ENCODE measurements at regions not wholly inside any gene's neighbourhood (a gene's known extent, or its start where the extent isn't known, plus 50 kb on each side); places are given as distances from the start of the nearest gene placed in this dataset.
A peak's percentile ranks its signal among the peaks of the same experiment; 100 is the strongest.

GRCh38 chr10:110376767-110377160, 72.0 kb upstream of the SMNDC1 start:
- Mint-ChIP-seq H3K4me3 (peak overlapping the region in 1 of 3 experiments; percentile 31), H3K27ac (peak overlapping the region; percentile 17 to 83 (median 71)), H3K27me3 (ENCODE audit: low read depth) (peaks cover 21% of the 10 kb centered on the region), H3K4me1 (peaks cover 19% of the 10 kb centered on the region), H3K9me3 (no peaks in the 10 kb centered on the region), H3K36me3 (ENCODE audit: low read depth) (no peaks in the 10 kb centered on the region)
- no peak for TF ChIP-seq CTCF (IDR thresholded peaks at IDR 0.05; ENCODE audit: unreplicated experiment in 3 of 3)

- Mint-ChIP-seq H3K9me3 (peaks cover 3% of the 10 kb centered on the region), H3K4me3 (no peak overlapping the region)
Observed at GRCh38 chr10:110378006-110378405, 73.3 kb upstream of the SMNDC1 start.

GRCh38 chr10:110378533-110379108, 73.9 kb upstream of the SMNDC1 start:
- TF ChIP-seq CTCF (IDR thresholded peaks at IDR 0.05; ENCODE audit: unreplicated experiment in 3 of 3): no peak
- Mint-ChIP-seq H3K9me3 (peaks cover 4% of the 10 kb centered on the region), H3K27me3 (ENCODE audit: low read depth) (peaks cover 17% of the 10 kb centered on the region), H3K4me3 (no peak overlapping the region), H3K4me1 (peaks cover 19% of the 10 kb centered on the region), H3K36me3 (ENCODE audit: low read depth) (no peaks in the 10 kb centered on the region), H3K27ac (peak overlapping the region in 1 of 3 experiments; percentile 12)

More at GRCh38 chr10:110378006-110378405, 73.3 kb upstream of the SMNDC1 start:
- Mint-ChIP-seq H3K27me3 (ENCODE audit: low read depth) (peaks cover 19% of the 10 kb centered on the region), H3K4me1 (peaks cover 19% of the 10 kb centered on the region), H3K36me3 (ENCODE audit: low read depth) (no peaks in the 10 kb centered on the region), H3K27ac (peak overlapping the region in 2 of 3 experiments; percentile 56 to 60)
- TF ChIP-seq CTCF (IDR thresholded peaks at IDR 0.05; ENCODE audit: unreplicated experiment in 3 of 3): no peak

GRCh38 chr10:110379831-110380230, 75.1 kb upstream of the SMNDC1 start:
- Mint-ChIP-seq H3K27ac (no peak overlapping the region), H3K4me3 (no peak overlapping the region), H3K9me3 (peaks cover 4% of the 10 kb centered on the region), H3K36me3 (ENCODE audit: low read depth) (no peaks in the 10 kb centered on the region), H3K4me1 (peaks cover 19% of the 10 kb centered on the region), H3K27me3 (ENCODE audit: low read depth) (peaks cover 7% of the 10 kb centered on the region)
- no peak for TF ChIP-seq CTCF (IDR thresholded peaks at IDR 0.05; ENCODE audit: unreplicated experiment in 3 of 3)

GRCh38 chr10:110380293-110380692, 75.6 kb upstream of the SMNDC1 start:
- Mint-ChIP-seq H3K27ac (no peak overlapping the region), H3K9me3 (peaks cover 4% of the 10 kb centered on the region), H3K4me3 (no peak overlapping the region), H3K36me3 (ENCODE audit: low read depth) (no peaks in the 10 kb centered on the region), H3K4me1 (peaks cover 19% of the 10 kb centered on the region), H3K27me3 (ENCODE audit: low read depth) (peaks cover 5% of the 10 kb centered on the region)
- TF ChIP-seq CTCF (IDR thresholded peaks at IDR 0.05; ENCODE audit: unreplicated experiment in 3 of 3): no peak

- Mint-ChIP-seq H3K27ac (no peak overlapping the region), H3K4me1 (peaks cover 4% of the 10 kb centered on the region), H3K27me3 (ENCODE audit: low read depth) (no peaks in the 10 kb centered on the region), H3K4me3 (no peak overlapping the region), H3K9me3 (peaks cover 4% of the 10 kb centered on the region), H3K36me3 (ENCODE audit: low read depth) (no peaks in the 10 kb centered on the region)
- TF ChIP-seq CTCF (IDR thresholded peaks at IDR 0.05; ENCODE audit: unreplicated experiment in 3 of 3): no peak
Observed at GRCh38 chr10:110382695-110383094, 78.0 kb upstream of the SMNDC1 start.

Measured in nephron (organoid).